ENCODE measurements at regions not wholly inside any gene's neighbourhood (a gene's known extent, or its start where the extent isn't known, plus 50 kb on each side); places are given as distances from the start of the nearest gene placed in this dataset.
"Not testable (repeated sequence)": the region's sequence is repeated elsewhere in the genome, so short reads cannot be mapped to it uniquely, and the experiment has no call there.

DNA sequence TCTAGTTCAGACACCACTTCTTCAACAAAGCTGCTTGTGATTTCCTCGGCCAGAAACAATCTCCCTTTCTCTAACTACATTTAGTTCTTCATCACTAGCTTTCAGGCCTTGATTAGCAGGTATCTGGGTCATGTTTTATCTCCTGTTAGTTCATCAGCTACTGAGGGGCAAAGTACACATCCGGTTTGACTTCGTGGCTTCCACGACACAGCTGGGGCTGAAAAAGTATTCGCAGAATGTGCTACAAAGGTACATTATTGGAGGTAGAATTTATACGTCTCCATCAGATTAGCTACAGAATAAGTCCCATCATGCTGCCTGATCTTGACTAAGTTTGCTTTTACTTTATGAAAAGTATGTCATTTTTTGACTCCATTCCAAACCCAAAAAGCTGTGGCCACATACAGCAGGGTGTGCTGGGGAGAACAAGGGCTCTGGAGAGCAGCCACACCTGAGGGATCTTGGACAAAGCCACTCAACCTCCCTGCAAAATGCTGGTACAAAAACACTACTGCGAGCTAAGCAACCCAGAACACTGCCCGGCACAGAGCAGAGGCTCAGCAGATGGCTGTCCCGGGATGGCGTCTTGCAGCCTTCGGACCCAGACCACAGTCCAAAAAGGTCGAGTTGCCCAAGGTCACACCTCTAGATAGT, 158.9 kb upstream of the PRKX start:
- DNase-seq (ENCODE audit: low spot score); in situ Hi-C loops (cut with MboI; ENCODE audit: low pct_unique_long_range_greater_than_20kb, low sequenced_read_pairs, unreplicated experiment): not testable (repeated sequence)

DNA sequence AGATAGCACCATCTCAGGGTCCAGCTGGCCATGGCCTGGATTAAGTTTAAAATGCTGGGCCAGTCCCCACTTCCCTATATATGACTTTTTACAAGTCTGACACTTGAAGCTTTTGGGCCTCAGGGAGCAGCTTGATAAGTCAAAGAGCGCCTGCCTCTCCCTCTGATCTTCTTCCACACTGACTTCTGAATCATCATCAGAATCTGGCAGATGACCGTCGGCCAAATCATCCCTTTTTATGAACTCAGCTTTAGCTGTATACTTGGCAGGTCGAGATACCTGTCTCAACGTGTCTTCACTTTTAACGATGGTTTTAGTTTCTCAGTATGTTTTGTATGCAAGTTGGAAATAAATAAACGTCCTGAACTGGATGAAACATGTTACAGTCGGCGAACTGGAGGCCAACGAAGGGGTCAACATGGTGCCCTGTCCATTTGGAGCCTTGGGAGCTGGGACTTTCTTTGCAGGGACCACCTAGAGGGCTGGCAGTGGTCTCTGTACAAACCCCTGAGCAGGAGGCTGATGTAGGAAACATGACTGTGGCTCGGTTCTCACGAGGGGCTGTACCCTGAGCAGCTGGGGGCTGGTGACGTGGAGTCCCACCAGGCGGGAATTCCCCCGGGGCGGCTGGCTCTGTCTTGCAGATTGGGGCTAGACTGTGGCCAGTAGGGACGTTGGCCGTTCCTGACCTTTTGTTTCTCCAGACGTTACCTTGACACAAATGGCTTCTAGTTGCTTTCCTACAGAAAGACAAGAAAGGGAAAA, 153.8 kb upstream of the PRKX start:
- in situ Hi-C loops (cut with MboI; ENCODE audit: low pct_unique_long_range_greater_than_20kb, low sequenced_read_pairs, unreplicated experiment); DNase-seq (ENCODE audit: low spot score): not testable (repeated sequence)

DNA sequence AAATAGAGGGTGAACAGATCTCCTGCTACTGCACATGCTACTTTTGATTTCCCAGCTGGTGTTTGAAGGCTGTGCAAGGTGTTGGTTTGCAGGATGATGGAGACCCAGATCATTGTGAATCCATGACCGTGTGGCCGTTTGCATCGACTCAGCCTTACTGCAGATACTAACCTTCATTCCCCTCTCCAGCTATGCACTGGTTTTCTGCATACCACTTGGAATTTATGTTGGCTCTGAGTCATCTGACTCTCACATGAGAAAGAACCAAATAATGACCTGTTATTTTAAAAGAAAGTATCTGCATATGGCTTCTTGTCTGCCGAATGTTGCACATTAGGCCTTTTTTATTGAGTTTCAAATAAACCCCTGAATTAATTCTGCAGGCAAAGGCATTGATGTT, 144.9 kb upstream of the PRKX start:
- DNase-seq (ENCODE audit: low spot score); in situ Hi-C loops (cut with MboI; ENCODE audit: low pct_unique_long_range_greater_than_20kb, low sequenced_read_pairs, unreplicated experiment): not testable (repeated sequence)

GRCh38 chrX:3843522-3844145, 130.2 kb upstream of the PRKX start:
- DNase-seq (ENCODE audit: low spot score); in situ Hi-C loops (cut with MboI; ENCODE audit: low pct_unique_long_range_greater_than_20kb, low sequenced_read_pairs, unreplicated experiment): not testable (repeated sequence)

- DNase-seq (ENCODE audit: low spot score); in situ Hi-C loops (cut with MboI; ENCODE audit: low pct_unique_long_range_greater_than_20kb, low sequenced_read_pairs, unreplicated experiment): not testable (repeated sequence)
Observed at GRCh38 chrX:3842822-3843521, 129.5 kb upstream of the PRKX start.

DNA sequence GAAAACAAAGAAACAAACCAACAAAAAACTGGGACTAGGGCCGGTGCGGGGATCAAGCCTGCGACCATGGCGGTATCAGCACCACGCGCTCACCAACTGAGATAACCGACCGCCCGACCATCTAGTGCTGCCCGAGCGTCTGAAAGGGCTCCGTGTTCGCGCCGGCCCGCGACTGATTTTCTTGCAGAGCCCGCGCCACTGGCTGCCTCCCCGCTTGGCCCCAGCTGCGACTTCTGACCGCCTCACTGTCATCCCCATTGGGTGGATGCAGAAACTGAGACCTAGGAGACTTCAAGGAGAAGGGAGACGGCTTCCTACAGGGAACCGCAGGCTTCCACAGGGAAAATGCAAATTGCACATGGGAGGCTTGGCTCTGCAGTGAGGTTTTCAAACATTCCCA, 125.3 kb upstream of the PRKX start:
- in situ Hi-C loops (cut with MboI; ENCODE audit: low pct_unique_long_range_greater_than_20kb, low sequenced_read_pairs, unreplicated experiment); DNase-seq (ENCODE audit: low spot score): not testable (repeated sequence)

- in situ Hi-C loops (cut with MboI; ENCODE audit: low pct_unique_long_range_greater_than_20kb, low sequenced_read_pairs, unreplicated experiment); DNase-seq (ENCODE audit: low spot score): not testable (repeated sequence)
Observed at GRCh38 chrX:3837958-3838643, 124.7 kb upstream of the PRKX start.

- in situ Hi-C loops (cut with MboI; ENCODE audit: low pct_unique_long_range_greater_than_20kb, low sequenced_read_pairs, unreplicated experiment); DNase-seq (ENCODE audit: low spot score): not testable (repeated sequence)
Observed at GRCh38 chrX:3837211-3837610, 123.8 kb upstream of the PRKX start.

DNA sequence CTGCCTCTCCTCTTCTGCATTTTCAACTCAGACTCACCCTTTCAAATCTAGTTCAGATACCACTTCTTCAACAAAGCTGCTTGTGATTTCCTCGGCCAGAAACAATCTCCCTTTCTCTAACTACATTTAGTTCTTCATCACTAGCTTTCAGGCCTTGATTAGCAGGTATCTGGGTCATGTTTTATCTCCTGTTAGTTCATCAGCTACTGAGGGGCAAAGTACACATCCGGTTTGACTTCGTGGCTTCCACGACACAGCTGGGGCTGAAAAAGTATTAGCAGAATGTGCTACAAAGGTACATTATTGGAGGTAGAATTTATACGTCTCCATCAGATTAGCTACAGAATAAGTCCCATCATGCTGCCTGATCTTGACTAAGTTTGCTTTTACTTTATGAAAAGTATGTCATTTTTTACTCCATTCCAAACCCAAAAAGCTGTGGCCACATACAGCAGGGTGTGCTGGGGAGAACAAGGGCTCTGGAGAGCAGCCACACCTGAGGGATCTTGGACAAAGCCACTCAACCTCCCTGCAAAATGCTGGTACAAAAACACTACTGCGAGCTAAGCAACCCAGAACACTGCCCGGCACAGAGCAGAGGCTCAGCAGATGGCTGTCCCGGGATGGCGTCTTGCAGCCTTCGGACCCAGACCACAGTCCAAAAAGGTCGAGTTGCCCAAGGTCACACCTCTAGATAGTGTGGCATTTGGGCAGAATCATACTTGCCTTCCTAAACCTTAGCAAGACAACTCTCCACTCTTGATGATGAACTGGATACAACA, 120.5 kb upstream of the PRKX start:
- in situ Hi-C loops (cut with MboI; ENCODE audit: low pct_unique_long_range_greater_than_20kb, low sequenced_read_pairs, unreplicated experiment); DNase-seq (ENCODE audit: low spot score): not testable (repeated sequence)

DNA sequence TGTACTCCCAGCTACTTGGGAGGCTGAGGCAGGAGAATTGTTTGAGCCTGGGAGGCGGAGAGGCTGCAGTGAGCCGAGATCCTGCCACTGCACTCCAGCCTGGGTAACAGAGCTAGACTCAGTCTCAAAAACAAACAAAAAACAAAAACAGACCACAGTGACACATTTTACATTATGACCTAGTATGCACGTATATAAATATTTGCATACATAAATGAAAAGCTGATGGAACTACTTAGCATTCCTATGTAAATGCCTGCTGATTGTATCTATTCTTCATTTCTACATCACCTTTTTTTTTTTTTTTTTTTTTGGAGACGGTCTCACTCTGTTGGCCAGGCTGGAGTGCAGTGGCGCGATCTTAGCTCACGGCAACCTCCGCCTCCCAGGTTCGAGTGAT, 116.6 kb upstream of the PRKX start:
- DNase-seq (ENCODE audit: low spot score); in situ Hi-C loops (cut with MboI; ENCODE audit: low pct_unique_long_range_greater_than_20kb, low sequenced_read_pairs, unreplicated experiment): not testable (repeated sequence)

GRCh38 chrX:3829041-3829531, 115.6 kb upstream of the PRKX start:
- in situ Hi-C loops (cut with MboI; ENCODE audit: low pct_unique_long_range_greater_than_20kb, low sequenced_read_pairs, unreplicated experiment); DNase-seq (ENCODE audit: low spot score): not testable (repeated sequence)

GRCh38 chrX:3828378-3829040, 115.1 kb upstream of the PRKX start:
- in situ Hi-C loops (cut with MboI; ENCODE audit: low pct_unique_long_range_greater_than_20kb, low sequenced_read_pairs, unreplicated experiment); DNase-seq (ENCODE audit: low spot score): not testable (repeated sequence)

DNA sequence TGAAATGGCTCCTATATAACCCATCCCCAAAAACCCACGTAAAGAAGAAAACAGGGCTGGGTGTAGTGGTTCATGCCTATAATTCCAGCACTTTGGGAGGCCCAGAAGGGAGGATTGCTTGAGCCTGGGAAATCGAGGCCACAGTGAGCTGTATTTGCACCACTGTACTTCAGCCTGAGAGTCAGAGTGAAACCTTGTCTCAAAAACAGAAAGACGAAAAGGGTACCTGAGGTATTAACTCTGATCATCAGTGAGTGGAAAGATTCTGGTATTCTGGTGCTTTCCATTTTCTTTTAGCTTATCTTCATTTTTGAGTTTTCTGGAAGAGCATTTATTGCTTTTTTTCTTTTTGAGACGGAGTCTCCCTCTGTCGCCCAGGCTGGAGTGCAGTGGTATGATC, 110.6 kb upstream of the PRKX start:
- in situ Hi-C loops (cut with MboI; ENCODE audit: low pct_unique_long_range_greater_than_20kb, low sequenced_read_pairs, unreplicated experiment); DNase-seq (ENCODE audit: low spot score): not testable (repeated sequence)
